ENCODE measurements at regions not wholly inside any gene's neighbourhood (a gene's known extent, or its start where the extent isn't known, plus 50 kb on each side); places are given as distances from the start of the nearest gene placed in this dataset.

DNA sequence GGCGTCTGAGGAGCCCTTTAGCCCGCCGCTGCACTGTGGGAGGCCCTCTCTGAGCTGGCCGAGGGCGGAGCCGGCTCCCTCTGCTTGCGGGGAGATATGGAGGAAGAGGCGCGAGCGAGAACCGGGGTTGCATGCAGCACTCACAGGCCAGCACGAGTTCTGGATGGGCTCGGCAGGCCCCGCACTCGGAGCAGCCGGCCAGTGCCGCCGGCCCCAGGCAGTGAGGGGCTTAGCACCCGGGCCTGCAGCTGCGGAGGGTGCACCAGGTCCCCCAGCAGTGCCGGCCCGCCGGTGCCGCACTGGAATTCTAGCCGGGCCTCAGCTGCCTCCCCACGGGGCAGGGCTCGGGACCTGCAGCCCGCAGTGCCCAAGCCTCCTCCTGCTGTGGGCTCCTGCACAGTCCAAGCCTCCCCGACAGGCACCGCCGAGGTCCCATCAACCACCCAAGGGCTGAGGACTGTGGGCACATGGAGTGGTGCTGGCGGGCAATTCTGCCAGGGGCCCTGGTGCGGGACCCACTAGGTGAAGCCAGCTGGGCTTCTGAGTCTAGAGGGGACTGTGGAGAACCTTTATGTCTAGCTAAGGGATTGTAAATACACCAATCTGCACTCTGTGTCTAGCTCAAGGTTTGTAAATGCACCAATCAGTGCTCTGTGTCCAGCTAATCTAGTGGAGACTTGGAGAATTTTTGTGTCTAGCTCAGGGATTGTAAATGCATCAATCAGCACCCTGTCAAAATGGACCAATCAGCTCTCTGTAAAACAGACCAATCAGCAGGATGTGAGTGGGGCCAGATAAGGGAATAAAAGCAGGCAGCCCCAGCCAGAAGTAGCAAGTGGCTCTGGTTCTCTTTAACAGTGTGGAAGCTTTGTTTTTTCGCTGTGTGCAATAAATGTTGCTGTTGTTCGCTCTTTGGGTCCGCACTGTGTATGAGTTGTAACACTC, 329.7 kb upstream of the JARID2 start:
- no peak for DNase-seq

DNA sequence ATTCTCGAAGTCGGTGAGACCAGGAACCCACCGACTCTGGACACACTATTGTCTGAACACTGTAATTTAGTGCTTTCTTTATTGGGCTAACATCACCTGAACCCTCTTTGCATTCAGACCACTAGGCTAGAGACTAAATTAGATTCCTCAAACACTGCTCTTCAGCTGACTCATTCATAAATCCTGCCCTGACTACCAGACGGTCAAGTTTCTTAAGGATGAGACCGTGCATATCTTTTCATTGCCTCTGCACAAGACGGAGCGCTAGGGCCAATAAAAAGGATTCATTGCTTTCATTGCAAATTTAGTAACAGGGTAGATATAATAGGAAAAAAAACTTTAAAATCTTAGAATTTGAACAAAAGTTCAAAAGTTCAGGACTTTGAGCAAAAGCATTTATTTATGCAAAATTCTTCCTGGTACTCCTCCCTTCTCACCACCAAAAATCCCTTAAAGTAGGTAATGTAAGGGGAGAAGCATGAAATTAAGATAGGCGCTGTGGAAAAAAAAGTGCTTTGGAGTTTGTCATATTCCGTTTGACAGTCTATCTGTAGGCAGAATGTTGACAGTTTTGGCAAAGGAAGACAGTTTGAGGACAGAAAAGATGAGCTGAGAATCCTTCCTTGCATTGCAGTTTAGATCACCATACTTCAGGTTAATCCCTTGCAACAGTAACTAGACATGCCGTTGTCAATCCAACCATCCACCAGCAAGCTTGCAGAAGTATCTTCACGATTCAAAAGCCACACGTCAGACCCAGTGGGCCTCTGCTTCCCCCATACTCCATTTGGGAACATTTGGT, 328.6 kb upstream of the JARID2 start:
- no peak for DNase-seq

DNA sequence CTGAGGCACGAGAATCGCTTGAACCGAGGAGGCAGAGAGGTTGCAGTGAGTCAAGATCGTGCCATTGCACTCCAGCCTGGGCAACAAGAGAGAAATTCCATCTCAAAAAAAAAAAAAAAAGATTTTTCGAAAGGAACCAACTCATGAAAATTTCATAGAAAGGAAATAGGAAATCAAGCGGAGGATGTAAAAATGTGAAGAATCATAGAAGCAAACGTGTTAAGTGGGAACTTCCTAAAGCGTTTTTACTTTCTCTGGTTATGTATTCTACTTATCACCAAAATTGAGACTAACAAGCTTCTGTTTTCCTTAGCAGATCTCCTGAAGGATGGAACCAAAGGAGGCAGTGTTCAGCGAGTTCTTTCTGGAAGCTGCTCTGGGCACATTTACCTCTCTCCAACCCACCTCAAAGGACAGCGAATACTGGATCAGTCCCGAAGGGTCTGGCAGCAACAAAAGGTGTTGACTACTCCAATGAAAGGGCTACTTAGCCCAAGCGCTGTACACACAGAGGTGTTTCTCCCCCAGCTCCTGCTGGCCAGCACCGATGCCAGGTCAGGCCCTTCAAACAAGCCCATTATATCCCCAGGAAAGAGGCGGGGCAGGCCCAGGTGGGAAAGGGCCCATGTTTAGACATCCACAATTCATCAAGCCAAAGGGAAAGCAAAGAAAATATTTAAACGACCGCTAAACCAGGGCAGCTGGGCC, 327.5 kb upstream of the JARID2 start:
- no peak for DNase-seq

DNA sequence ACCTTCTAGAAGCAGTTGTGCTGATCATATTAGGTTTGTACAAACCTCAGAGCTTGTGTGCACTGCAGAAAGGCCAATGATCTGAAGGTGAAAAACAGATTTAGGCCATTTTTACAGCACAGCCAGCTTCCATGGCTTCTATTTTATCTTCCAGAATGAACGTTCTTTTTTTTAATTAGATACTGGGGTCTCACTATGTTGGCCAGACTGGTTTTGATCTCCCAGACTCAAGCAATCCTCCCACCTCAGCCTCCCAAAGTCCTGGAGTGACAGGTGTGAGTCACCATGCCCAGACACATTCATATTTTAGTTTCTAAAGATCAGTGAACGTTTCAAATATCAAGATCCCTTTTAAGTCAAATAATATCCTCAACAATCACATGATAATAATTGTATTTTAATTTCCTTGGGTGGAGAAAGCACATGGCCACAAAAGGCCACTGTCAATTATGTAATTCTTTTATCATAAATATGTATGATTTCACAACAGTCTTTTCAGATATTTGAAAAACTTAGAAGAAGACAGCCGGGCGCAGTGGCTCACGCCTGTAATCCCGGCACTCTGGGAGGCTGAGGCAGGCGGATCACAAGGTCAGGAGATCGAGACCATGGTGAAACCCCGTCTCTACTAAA, 326.7 kb upstream of the JARID2 start:
- DNase-seq, result no peak

DNA sequence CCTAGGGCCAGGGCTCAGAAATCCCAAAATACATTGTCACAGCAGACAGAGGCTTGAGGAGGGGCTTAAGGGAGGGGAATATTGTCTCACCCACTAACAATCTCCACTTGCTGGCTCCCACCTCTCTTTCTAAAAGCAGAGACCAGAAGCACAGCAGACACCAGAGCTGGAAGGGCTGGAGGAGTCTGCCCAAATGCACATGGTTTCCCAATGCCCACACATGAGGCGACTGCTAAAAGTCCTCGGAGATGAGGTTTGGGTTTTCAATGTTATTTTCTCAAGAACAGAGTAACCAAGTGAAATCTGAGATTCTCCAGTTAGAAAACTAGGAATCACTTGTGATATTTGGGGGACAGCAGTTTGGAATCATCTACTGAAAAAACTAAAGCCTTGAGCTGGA, 325.6 kb upstream of the JARID2 start:
- DNase-seq, result no peak

DNA sequence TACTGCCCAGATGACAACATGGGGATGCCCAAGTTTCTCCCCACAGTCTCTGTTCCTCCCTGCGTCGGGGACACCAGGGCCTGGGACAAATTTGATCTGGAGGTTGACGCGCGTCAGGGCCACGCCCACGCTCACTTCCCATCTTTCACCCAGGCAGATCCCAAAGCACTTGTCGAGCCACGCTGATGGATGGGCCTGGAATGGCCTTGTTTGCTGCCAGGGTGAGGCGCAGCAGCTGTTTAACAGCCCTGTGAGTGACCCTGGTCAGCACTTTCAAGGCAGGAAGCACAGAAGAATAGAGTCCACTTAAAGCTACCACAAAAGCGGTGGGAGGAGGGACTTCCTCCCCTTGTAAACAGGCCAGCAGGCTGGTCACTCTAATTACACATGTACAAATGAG, 324.7 kb upstream of the JARID2 start:
- DNase-seq, result peak in 23 of 58 donors; percentile 2 to 42 (median 14)

DNA sequence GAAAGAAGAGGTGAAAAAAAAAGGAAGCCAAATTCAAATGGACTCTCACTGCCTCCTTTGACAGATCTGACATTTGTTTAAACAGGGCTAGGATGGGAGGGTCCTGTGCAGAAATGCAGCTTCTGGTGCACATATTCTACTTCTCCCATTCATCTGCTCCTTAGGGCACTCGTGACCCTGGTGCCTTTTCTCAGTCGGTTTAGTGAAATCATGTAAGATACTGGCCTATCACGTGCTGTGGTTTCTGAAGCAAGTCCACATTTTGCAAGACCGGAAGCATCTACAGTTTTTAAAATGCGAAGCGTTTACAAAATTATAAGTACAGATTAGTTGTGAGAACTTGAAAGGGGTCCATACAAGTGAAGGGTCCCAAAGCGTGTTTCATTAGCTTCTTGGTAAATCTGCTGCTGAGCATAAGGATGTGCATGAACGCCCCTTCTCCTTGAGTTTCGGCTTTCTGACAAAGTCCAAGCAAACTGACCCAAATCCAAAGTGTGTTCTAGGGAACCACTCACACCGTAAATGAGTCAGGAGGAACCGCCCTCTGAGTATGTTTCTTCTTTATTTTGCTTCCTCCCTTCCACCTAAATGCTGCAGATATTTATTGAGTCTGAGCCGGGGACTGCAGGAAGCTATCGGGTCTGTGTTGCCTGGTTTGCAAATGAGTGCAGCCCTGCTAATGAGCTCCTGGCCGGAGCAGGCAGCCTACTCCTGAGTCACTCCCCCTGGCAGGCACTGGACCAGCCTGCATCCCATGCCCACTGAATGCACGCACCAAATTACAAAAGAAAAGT, 323.8 kb upstream of the JARID2 start:
- DNase-seq, result peak in 41 of 58 donors; percentile 3 to 74 (median 44)

DNA sequence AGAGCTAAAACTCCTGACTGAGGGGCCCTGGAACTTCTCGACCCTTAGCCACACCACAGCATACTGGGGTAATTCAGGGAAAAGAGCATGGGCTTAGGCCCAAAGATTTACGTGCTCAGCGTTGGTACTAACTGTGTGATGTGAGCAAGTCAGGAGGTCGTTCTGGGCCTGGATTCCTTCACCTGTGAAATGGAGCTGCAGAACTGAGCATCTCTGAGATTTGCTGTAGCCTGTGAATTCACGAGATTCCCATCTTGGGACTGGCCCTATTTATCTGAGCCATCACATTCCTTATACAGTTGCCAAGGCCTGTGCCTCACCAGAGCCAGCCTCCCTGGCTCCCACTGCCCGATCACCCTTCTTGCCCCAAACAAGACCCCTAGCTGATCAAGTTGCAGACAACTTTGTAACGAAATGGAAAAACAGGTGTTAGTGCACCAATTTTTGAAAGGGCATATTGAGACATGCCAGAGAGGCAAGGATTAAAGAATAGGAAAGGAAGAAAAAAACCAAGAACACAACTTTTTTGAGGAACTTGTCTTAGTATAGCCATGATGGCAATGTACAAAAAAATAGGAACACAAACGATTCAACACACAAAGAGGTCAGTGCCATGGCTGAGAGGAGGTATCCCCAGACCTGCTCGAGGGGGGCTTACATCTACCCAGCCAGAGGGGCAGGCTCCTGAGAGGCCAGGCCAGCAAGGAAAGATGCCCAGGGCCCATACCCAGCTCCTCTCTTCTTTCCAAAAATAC, 323.0 kb upstream of the JARID2 start:
- DNase-seq, result peak in 2 of 58 donors; percentile 1 to 23

DNA sequence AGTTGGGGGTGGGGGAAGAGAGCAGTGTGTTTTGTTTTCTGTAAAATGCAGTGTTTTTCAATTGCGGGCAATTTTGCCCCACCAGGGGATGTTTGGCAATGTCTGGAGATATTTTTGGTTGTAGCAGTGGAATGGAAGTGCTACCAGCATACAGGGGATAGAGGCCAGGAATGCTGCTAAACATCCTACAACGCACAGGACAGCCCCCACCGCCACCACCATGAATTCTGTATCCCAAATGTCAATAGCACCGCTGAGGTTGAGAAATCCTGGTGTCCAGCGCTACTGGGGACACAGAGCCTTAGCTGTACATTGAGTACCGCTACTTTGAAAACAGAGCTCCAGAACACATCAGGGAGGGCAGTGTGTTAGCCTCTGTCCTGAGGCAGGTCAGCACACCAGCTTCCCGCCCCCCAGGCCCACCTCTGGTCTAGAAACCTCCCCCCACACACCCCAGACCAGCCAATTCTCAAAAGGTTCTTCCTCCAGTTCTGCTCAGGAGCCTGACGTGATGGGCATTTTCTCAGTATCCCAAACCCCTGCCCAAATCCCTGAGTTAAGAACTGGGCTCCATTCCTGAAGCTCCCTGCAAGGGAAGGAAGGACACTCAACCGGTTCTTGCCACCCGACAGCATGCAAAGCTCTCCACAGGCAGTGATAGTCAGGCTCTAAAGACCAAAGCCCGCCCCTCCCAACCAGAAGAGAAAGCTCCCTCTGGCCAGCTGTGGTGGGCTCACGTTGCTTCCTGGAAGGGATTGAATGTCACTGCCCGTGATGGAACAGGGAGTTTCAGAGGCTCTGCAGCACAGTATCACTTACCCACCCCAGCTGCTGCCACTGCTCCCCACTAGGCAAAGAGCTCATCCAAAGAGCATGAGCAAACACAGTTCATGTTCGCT, 321.5 kb upstream of the JARID2 start:
- no peak for DNase-seq

DNA sequence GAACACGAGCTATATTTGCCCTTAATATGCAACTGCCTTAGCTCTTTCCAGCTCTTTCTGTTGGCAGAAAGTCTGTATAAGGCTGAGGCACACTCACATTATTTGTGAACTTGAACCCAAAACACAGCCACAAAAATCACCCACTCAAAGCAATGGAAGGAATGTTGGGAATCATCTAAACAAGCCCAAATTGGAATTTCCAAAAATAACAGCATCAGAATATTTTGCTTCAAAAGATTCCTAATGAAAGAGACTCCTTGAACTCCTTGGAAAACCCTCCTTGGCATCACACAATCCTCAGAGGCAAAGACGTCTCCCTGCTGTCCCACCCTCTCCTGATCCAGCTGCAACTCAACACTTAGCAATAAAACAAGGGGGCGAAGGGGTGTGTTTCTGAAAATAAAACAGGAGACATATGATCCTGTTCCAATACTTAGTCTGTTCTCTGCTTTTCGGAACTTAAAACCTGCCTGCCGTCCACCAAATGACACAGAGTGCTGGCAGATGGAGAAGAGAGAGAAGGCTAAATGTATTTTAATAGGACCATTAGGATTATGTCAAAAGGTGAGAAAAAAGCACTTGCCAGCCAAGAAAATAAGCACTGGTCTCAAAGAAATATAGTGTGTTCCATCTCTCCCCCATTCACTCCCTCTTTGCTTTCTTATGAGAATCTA, 320.7 kb upstream of the JARID2 start:
- no peak for DNase-seq

DNA sequence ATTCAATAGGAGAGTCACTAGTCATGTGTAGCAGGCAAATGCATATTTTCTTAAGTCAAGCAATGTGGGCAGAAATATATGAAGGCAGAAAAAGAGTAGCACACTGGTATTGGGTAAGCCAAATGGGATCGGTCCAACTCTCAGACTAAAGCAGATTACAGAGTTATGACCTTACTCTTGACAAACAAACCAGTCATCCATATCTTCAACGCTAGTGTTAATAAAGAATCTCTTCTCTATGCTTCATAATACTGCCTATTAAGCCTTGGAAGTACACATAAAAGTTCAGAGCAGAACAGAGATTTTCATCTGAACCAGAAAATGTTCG, 320.2 kb upstream of the JARID2 start:
- DNase-seq, result no peak

DNA sequence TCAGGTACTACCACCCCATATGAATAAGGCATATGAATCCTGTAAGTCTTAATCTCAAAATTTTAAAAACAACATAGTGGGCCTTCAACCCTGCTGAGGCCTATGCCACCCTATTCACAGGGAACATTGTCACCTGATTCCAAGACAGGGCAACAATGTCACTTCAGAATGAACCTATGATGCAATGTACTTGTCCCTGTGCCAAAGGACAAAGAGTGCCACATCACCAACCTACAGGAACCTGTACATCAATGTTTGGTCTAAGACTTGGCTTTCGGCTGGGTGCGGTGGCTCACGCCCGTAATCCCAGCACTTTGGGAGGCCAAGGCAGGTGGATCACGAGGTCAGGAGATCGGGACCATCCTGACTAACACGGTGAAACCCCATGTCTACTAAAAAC, 318.5 kb upstream of the JARID2 start:
- DNase-seq, result no peak

DNA sequence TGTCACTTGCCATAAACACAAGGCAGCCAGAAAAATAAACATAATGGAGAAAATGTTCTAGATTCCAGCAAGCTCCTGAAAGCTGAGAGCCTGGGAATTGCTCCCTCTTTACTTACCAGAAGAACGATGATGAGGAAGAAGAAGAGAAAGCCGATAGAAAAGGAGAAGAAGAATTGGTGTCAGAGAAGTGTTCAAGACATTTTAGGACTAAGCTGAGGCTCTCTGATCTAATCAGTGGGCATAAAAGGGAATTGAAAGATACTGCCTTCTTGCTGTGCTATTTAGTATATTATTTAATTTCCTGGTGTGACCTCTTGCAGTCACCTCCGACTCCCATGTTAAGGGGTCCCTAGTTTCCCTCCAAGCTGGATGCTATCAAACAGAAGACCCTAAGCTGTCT, 316.6 kb upstream of the JARID2 start:
- DNase-seq, result no peak

DNA sequence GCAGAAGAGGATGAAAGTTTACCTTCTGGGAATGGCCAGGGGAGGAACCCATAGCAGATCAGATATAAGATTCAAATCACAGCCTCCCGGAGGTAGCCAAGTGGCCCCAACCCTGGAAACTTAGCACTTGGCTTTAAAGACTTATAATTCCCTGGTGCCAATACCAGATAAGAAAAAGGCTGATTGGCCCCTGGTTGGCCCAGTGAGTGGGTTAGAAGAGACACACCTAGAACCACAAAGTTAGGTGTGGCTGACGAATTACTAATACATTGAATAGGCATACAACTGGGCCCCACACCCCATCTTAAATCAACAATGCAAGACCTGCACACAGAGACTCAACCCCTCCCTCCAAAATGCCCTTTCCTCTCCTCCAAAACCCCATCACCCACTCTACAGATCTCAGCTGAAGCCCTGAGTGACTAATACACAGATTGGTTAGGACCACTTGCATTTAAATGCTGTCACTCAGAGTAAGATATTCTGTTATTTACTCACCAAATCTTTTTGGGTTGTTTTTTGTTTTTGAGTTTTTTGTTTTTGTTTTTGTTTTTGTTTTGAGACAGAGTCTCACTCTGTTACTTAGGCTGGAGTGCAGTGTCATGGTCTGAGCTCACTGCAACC, 315.4 kb upstream of the JARID2 start:
- no peak for DNase-seq

DNA sequence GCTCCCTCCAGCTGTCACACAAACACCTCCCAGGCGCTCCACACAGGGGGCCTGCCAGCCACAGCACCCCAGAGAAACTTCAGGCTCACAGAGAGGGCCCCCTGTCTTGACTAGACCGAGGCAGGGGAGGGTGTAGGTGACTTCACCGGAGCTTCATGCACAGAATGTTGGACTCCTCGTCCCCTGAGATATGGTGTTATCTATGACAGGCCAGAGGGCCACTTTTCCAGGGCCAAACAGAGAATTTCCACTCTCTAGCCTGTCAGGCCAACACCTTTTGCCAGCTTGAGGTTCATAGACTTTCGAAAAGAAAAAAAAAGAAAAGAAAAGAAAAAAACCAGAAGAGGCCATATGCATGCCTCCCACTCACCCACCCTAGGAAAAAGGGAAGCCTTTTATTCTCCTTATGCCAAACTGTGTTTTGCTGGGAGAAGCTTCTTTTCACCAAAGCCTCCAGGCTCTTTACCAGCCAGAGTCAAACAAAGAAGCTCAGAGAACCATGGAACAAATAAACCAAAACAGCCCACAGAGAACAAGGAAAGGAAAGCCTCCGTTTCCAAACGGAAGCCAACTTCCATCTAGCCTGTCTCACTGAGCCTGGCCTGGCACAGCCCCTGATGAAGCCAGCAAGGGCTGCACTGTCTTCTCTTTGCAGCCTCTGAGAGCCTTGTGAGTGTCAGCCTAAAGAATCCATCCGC, 313.2 kb upstream of the JARID2 start:
- peak in 37 of 58 donors; percentile 7 to 64 (median 33) for DNase-seq

DNA sequence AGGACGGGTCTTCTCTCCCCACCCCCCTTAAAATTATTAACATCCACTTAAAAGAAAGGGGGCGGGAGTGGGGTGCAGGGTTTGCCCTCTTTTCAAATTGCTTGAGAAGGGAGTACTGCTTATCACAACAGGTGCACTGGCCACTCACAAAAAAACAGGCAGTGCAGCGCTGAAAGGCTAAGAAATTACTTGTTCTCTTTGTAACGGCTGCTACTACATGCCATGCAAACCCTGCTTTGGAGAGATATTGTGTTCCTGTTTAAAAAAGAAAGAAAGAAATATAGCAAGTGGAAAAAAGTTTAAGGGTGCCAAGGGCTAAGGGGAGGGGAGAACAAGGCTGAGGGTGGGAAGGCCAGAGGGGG, 312.7 kb upstream of the JARID2 start:
- peak in 1 of 58 donors; percentile 44 for DNase-seq

DNA sequence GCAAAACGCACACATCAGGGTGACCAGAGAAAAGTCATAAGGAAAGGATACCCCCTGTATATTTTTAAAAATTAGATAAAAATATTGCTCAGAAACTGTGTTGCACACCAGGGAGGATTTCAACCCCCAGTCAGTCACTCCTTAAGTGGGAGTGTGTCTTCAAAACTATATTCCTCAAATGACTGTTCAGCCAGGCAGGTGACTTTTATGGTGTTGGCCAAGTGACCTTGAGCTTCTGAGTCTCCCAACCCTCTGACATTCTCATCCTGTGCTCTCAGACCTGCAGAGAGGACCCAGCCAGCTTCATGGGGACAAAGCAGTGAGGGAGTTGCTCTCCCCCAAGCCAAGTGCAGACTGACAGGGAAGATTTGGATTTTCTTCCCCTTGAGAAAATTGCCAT, 311.9 kb upstream of the JARID2 start:
- no peak for DNase-seq
